HUDEP-2 (cell line): ENCODE measurements at regions not wholly inside any gene's neighbourhood (a gene's known extent, or its start where the extent isn't known, plus 50 kb on each side); places are given as distances from the start of the nearest gene placed in this dataset.
"Not testable (repeated sequence)": the region's sequence is repeated elsewhere in the genome, so short reads cannot be mapped to it uniquely, and the experiment has no call there.

Source experiments
- DNase-seq, 76 experiments: peaks; one replicate each; lab custom pipeline; 2025; ENCODE audit not compliant: unreplicated experiment in 76 of 76; lab: John Stamatoyannopoulos, UW

- DNase-seq: no peak
Observed at GRCh38 chr3:177642804-177643125, 445.5 kb upstream of the TBL1XR1 start.

DNA sequence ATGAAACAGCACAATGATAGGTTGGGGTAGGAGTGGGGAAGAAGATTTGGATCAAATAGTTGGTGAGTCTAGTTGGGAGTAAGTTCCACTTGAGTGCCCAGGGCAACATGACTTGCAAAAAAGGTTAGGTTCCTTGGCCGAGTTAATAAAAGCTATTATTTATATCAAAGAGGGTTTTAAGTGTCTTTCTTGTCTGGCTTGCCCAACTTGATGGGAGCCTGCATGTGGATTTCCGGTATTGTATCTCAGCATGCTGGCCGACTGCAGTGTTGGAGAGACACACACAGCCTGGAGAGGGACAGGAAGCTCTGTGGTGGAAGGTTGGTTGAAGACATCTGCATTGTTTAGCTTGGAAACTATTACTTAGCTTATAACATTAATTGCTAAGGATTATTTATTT is 449.5 kb upstream of the TBL1XR1 start:
- no peak for DNase-seq

DNA sequence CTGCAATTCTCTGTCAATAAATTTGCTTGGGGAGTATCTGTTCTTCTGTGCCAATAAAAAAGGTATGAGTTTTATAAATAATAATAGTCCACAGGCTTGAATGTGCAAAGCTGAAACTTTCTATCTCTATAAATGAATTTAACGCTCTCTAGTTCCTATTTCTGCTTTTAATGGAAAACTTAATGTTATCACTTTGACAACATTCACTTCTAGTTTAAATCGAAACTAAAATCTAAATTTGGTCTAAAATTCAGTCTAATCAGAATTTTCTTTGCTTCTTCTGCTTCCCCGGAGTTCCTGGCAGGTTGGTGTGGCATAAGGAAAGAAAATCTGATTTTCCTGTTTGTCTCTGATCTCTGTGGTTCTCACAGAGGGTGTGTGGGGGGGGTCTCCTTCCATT is 450.1 kb upstream of the TBL1XR1 start:
- no peak for DNase-seq

DNA sequence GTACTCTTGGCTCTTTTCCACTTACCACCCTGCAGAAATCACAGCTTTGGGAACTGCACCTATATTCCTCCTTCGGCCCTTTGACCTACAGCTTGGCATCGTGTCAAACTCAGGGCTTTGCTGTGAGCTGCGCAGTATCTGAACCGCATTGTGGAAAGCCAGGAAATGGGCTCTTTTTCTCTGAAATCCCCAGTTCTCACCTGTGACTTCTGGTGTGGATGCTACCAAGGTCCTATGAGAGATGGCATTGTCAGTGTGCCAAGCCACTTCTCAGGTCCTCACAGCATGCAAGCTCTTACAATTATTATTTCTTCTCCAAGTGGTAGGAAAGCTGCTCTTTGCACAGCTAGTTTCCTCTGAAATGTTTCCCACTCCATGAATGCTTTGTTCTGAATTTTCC is 450.6 kb upstream of the TBL1XR1 start:
- no peak for DNase-seq

- no peak for DNase-seq
Observed at GRCh38 chr3:177652556-177653291, 455.4 kb upstream of the TBL1XR1 start.

GRCh38 chr3:177657243-177657642 is 460.0 kb upstream of the TBL1XR1 start:
- no peak for DNase-seq

DNA sequence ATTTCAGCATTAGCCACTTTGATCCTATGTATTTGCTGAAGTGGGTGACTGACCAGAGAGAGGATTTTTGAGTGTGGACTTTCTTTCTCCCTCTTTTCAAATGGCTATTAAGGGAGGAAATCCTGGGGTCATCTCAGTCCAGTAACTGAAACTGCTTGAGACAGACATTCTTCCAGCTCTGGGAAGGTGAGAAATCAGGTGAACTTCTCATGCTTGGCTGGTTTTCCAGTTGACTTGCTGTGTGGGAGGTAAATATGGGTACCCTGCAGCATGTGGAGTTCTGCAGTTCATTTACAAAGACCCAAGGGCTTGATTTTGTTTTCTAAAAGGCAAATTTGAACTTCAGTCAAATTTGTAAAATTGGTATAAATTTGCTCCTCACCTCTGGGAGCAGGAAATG is 461.1 kb upstream of the TBL1XR1 start:
- no peak for DNase-seq

DNA sequence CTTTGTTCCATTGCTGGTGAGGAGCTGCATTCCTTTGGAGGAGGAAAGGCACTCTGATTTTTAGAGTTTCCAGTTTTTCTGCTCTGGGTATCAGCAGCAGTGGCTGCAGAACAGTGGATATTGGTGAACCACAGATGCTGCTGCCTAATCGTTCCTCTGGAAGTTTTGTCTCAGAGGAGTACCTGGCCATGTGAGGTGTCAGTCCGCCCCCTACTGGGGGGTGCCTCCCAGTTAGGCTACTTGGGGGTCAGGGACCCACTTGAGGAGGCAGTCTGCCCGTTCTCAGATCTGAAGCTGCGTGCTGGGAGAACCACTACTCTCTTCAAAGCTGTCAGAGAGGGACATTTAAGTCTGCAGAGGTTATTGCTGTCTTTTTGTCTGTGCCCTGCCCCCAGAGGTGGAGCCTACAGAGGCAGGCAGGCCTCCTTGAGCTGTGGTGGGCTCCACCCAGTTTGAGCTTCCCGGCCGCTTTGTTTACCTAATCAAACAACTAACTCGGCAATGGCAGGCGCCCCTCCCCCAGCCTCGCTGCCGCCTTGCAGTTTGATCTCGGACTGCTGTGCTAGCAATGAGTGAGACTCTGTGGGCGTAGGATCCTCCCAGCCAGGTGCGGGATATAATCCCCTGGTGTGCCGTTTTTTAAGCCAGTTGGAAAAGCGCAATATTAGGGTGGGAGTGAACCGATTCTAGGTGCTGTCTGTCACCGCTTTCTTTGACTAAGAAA is 467.3 kb upstream of the TBL1XR1 start:
- DNase-seq: not testable (repeated sequence)

GRCh38 chr3:177665122-177665808 is 468.0 kb upstream of the TBL1XR1 start:
- no peak for DNase-seq

- DNase-seq: peak in 1 of 76 experiments; percentile 2
Observed at GRCh38 chr3:177672252-177672911, 475.1 kb upstream of the TBL1XR1 start.

- peak in 2 of 76 experiments; percentile 4 to 17 for DNase-seq
Observed at GRCh38 chr3:177673112-177673914, 476.0 kb upstream of the TBL1XR1 start.

DNA sequence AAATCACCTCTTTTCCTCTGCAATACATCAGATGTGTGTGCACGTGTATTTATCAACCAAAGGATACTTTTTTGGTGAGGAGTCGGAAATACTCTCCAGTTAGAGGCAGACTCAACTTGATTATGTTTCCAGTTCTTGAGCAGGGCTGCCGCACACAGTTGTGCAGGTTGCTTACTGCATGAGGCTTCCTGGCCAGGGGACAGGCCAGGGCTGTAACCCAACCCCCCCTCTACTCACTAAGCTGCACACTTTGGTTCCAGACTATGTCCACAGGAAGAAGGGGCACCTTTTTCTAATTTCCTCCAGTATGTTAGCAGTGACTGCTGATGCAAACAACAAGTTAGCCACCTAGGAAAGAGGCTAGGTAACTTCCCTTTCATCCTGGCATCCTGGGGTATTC is 476.9 kb upstream of the TBL1XR1 start:
- DNase-seq: no peak

DNA sequence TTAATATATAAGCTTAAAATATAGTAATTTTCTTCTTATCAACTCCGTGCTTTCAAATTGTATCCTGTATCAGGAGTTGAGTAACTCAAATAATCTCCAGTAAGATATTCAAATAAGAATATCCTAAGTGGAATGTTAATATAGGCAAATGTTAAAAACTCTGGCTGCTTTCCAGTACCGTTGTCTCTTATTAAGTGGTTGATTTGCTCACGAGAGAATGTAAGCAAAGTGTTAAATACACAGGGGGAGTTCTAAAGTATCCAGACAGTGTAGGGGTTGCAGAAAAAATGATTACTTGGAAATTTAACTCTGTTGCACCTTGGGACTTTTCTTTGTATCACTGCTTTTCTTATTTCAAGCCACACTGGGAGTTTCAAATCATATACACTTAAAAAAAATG is 478.9 kb upstream of the TBL1XR1 start:
- DNase-seq: no peak

DNA sequence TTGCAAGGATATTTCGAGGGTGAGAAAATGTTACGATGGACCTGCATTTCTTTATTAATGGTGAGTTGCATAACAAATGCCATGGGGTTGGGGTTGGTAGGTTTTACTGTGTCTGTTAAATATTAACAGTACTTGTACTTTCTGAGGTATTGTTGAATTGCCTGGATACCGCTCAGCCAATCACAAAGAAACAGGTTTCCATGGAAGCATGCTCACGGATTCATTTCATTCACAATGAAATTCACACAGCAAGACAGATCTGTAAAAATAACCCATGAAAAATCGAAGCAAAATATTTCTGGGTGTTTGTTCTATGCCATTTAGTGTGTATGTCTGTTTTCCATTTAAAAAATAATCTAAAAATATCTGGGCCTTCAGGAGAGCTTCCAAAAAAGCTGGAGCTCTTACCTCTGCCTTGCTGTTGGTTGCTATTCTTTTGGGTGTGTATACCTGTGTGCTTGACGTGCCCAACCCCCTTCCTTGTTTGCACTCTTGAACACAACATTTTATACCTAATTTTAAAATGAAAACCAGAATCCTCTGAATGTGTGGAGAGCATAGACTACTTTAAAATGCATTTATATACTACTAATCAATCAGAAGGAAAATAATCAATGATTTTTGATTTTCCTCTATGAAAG is 479.8 kb upstream of the TBL1XR1 start:
- no peak for DNase-seq

- DNase-seq: peak in 6 of 76 experiments; percentile 2 to 36 (median 18)
Observed at GRCh38 chr3:177679568-177680471, 482.5 kb upstream of the TBL1XR1 start.

GRCh38 chr3:177680472-177680821 is 483.2 kb upstream of the TBL1XR1 start:
- no peak for DNase-seq

DNA sequence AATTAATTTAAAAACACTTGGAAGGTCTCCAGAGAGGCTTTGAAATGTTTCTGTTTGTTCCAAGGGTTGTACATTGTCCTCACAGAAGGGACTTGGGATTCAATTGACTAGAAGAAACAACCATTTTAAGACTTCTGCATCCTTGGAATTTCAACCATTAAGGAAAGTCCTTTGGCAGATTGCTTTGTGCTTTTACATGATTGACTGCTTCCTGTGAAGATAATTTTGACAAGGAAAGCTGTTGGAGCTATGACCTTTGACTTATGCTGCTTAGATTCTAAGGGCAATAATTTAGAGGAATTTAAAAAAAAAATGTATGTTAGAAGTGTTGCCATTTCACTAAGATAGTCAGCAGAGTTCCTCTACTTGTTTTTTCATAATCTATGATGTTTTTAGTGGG is 483.9 kb upstream of the TBL1XR1 start:
- no peak for DNase-seq

- DNase-seq: no peak
Observed at GRCh38 chr3:177681852-177682251, 484.6 kb upstream of the TBL1XR1 start.

DNA sequence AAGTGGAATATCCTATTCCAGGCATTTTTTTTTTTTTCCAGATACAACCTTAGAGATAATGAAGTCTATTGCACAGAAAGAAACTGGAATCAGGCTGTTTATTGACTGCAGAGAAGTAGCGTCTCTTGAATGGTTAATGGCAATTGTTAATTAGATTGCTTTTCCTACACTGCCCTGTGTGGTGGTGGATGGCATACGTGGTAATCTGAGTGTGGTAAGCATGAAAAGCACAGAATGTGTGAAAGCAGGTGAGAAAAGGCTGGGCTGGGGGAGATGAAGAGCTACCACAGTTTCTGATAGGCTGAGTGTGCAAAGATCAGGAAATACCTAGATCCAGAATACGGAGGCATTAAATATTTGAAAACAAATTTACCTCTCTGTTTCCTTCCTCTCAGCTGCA is 486.3 kb upstream of the TBL1XR1 start:
- DNase-seq: no peak
